ENCODE measurements at regions not wholly inside any gene's neighbourhood (a gene's known extent, or its start where the extent isn't known, plus 50 kb on each side); places are given as distances from the start of the nearest gene placed in this dataset.

- TF ChIP-seq CTCF (IDR thresholded peaks at IDR 0.05; ENCODE audit: low read depth, low read length, missing input control), result no peak
- no peak for TF ChIP-seq SP1 (IDR thresholded peaks at IDR 0.05)
- TF ChIP-seq MAX (IDR thresholded peaks at IDR 0.05), result no peak
- no peak for TF ChIP-seq TAF1 (conservative IDR thresholded peaks at IDR 0.05)
- TF ChIP-seq NR2F2 (IDR thresholded peaks at IDR 0.05), result no peak
- no peak for TF ChIP-seq FOXA2 (IDR thresholded peaks at IDR 0.05)
- no peak for TF ChIP-seq JUND (IDR thresholded peaks at IDR 0.05)
These were observed 707.9 kb upstream of the ID2 start for GRCh38 chr2:7973801-7974480.
